Heart right ventricle (tissue), 16 donors: ENCODE measurements at regions not wholly inside any gene's neighbourhood (a gene's known extent, or its start where the extent isn't known, plus 50 kb on each side); places are given as distances from the start of the nearest gene placed in this dataset.
A peak's percentile ranks its signal among the peaks of the same experiment; 100 is the strongest.

Experiments used
- ATAC-seq, 8 donors: fragments of 200-7000 bp; cut with Tn5 transposase; one replicate each; pipeline ENCODE4 v1.9.1; 2020; ENCODE audit warnings: mild to moderate bottlenecking in 8 of 8, moderate library complexity in 8 of 8, moderate number of reproducible peaks in 1 of 8
- DNase-seq, 2 donors: peaks; one replicate each; pipeline ENCODE4 v3.0.0-alpha.2; 2020
- H3K27ac ChIP-seq, 10 donors: fragments of 200-600 bp; sonication (generic) in 2 of 10; one replicate each; pipeline versions ENCODE4 v1.5.0 to v1.8.0; 2020 to 2022; ENCODE audit warnings: mild to moderate bottlenecking in 3 of 10
- H3K27me3 ChIP-seq, 7 donors: fragments of 200-600 bp; one replicate each; pipeline ENCODE4 v1.8.0; 2021 to 2022; ENCODE audit warnings: mild to moderate bottlenecking in 2 of 7
- H3K36me3 ChIP-seq, 9 donors: fragments of 200-600 bp; sonication (generic) in 1 of 9; one replicate each; pipeline versions ENCODE4 v1.5.0 to v1.8.0; 2020 to 2022; ENCODE audit warnings: mild to moderate bottlenecking in 2 of 9
- H3K4me1 ChIP-seq, 9 donors: fragments of 200-600 bp; sonication (generic) in 1 of 9; one replicate each; pipeline versions ENCODE4 v1.5.0 to v1.8.0; 2020 to 2022; ENCODE audit warnings: mild to moderate bottlenecking in 4 of 9
- H3K4me3 ChIP-seq, 10 donors: fragments of 200-600 bp; sonication (generic) in 2 of 10; one replicate each; pipeline versions ENCODE4 v1.5.0 to v1.8.0; 2020 to 2022; ENCODE audit warnings: mild to moderate bottlenecking in 7 of 10, moderate library complexity in 2 of 10
- H3K9me3 ChIP-seq, 11 donors: fragments of 200-600 bp in 10 of 11; sonication (generic) in 2 of 11; one replicate each; pipeline versions ENCODE4 v1.5.0 to v1.8.0; 2013 to 2022; ENCODE audit warnings: mild to moderate bottlenecking in 2 of 11, control low read depth in 1 of 11, moderate library complexity in 1 of 11
- CTCF ChIP-seq, 9 donors: fragments of 200-600 bp; sonication (generic) in 2 of 9; IDR thresholded peaks; one replicate each; pipeline versions ENCODE4 v1.5.0 to v1.8.0; 2021 to 2022; ENCODE audit warnings: antibody characterized with exemption in 9 of 9, mild to moderate bottlenecking in 5 of 9, moderate library complexity in 1 of 9
- WGBS, 2 donors: extraction: QIAGEN DNeasy Blood & Tissue Kit; methylation state at CpG; one replicate each; pipeline ENCODE4 v1.1.7; 2013; ENCODE audit warnings: inconsistent platforms in 1 of 2; 5-methylcytosine and 5-hydroxymethylcytosine counted together
- intact Hi-C, 10 donors: fragments of 100-400 bp; cut with DNase I; formaldehyde crosslinking; loops; one replicate each; pipeline versions ENCODE4 v1.11.1 to v1.14.2; 2022
- donor health status: Arrhythmogenic right ventricular cardiomyopathy.
- donor health status: ischemic (EF 13 %, LVEDD 7.1; RV severe dilation, severe dysfunction).
- donor health status: healthy with polysubstance abuse.
- donor health status: DM: no; HTN: yes; CAD: no.
- donor health status: DM: no; HTN: no; CAD: no.
- donor health status: ischemic (EF 25% LVEDD 6.9; RV normal size, moderate dysfunction).
- donor health status: ischemic (EF 25% LVEDD 5.7; RV mildly dilated, moderate dysfunction).
- donor health status: healthy.
- donor health status: DM: yes; HTN: yes; CAD: no.
- donor health status: Ischemic cardiomyopathy.
- donor health status: ischemic (EF 35%, LVEDD 5.7; RV mildly dilated, moderate dysfunction).
- donor health status: nonischemic (EF 11% LVEDD 7.7; RV severe dilation, severe dysfunction).
- donor health status: DM: yes; HTN: yes; CAD: no.
- donor health status: PGD.
- donor health status: ischemic (EF 29% LVEDD 5.4; RV normal size, mild dysfunction).
- donor health status: nonischemic (EF 23%, LVEDD 6.1; RV moderate dilation, normal function).

GRCh38 chr11:122344215-122344614 is 228.2 kb upstream of the BLID start:
- Histone ChIP-seq H3K4me3 (no peak overlapping the region), H3K4me1 (peaks cover under 1 to 33% (median 14%) of the 10 kb centered on the region in 9 donors), H3K27ac (peak overlapping the region in 3 of 10 donors; percentile 8 to 31 (median 21)), H3K36me3 (no peaks in the 10 kb centered on the region), H3K27me3 (no peaks in the 10 kb centered on the region), H3K9me3 (no peaks in the 10 kb centered on the region)
- intact Hi-C loops = no loop called here
- ATAC-seq (no peak), DNase-seq (no peak)
- WGBS, 2 donors = 9 to 14% methylated on average over 3 of the region's 3 CpGs
- TF ChIP-seq CTCF (IDR thresholded peaks at IDR 0.05) = no peak

GRCh38 chr11:122343210-122343609 is 227.2 kb upstream of the BLID start:
- ATAC-seq (no peak), DNase-seq (no peak)
- no peaks in the 10 kb centered on the region for H3K27me3 ChIP-seq
- WGBS, 2 donors = 65 to 67% methylated on average over 3 of the region's 3 CpGs
- no peak for TF ChIP-seq CTCF (IDR thresholded peaks at IDR 0.05)
- H3K36me3 ChIP-seq = no peaks in the 10 kb centered on the region
- no peak overlapping the region for H3K4me3 ChIP-seq
- no peaks in the 10 kb centered on the region for H3K9me3 ChIP-seq
- peaks cover 0 to 30% (median 14%) of the 10 kb centered on the region in 9 donors for H3K4me1 ChIP-seq
- intact Hi-C loops = no loop called here
- peak overlapping the region in 4 of 10 donors; percentile 1 to 51 (median 28) for H3K27ac ChIP-seq

- Histone ChIP-seq H3K9me3 (no peaks in the 10 kb centered on the region), H3K27me3 (no peaks in the 10 kb centered on the region), H3K36me3 (no peaks in the 10 kb centered on the region), H3K4me1 (peaks cover 4 to 40% (median 19%) of the 10 kb centered on the region in 9 donors), H3K4me3 (no peak overlapping the region), H3K27ac (no peak overlapping the region)
- intact Hi-C loops = no loop called here
- TF ChIP-seq CTCF (IDR thresholded peaks at IDR 0.05) = no peak
- 84 to 90% methylated on average over 4 of the region's 4 CpGs for WGBS, 2 donors
- no peak for DNase-seq
- ATAC-seq = no peak
Observed at GRCh38 chr11:122342089-122342744, 226.2 kb upstream of the BLID start.

- Histone ChIP-seq H3K36me3 (no peaks in the 10 kb centered on the region), H3K4me3 (no peak overlapping the region), H3K9me3 (no peaks in the 10 kb centered on the region), H3K27me3 (no peaks in the 10 kb centered on the region), H3K4me1 (peaks cover 4 to 42% (median 20%) of the 10 kb centered on the region in 9 donors), H3K27ac (peak overlapping the region in 1 of 10 donors; percentile 11)
- DNase-seq (no peak), ATAC-seq (no peak)
- 67 to 71% methylated on average over 2 of the region's 2 CpGs for WGBS, 2 donors
- intact Hi-C loops = no loop called here
- TF ChIP-seq CTCF (IDR thresholded peaks at IDR 0.05) = no peak
Observed at GRCh38 chr11:122341477-122341876, 225.5 kb upstream of the BLID start.
